ENCODE measurements at regions not wholly inside any gene's neighbourhood (a gene's known extent, or its start where the extent isn't known, plus 50 kb on each side); places are given as distances from the start of the nearest gene placed in this dataset.
"Not testable (repeated sequence)": the region's sequence is repeated elsewhere in the genome, so short reads cannot be mapped to it uniquely, and the experiment has no call there.

DNA sequence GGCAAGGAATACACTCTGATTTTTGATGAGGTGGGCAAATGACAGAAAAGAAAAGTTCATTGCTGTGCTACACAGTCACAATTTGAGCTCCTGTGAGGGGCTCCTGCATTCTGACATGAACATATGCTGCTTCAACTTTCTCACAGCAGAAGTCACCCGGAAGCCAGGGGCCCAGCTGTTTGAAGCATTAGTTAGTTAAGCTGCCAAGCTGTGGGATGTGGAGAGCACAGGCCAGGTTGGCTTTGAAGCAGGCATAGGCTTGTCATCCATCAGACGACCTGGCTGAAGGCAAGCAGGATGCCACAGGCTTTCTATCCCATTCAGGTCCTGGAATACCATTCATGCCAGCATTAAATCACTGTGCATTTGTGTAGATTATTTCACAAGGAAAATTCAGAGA is 63.1 kb downstream of the MTNR1B start:
- no peak for DNase-seq

DNA sequence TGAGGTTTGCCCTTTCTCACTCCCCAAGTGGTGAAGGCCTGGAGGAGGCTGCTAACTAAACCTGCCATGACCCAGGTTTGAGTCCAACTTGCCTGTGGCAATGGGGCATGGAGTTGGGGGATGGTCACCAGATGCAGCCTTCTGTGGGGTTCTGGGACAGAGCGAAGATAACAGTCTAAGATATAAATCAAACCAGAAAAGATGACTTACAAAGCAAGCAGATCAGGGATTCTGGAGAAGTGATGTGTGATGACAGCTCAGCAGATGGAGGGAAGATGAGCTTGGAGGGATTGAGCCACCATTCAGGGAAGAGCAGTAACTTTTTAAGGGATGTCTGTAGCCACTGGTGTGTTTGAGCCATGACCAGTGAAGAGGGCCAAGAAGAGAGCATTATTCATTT is 63.6 kb downstream of the MTNR1B start:
- no peak for DNase-seq

DNA sequence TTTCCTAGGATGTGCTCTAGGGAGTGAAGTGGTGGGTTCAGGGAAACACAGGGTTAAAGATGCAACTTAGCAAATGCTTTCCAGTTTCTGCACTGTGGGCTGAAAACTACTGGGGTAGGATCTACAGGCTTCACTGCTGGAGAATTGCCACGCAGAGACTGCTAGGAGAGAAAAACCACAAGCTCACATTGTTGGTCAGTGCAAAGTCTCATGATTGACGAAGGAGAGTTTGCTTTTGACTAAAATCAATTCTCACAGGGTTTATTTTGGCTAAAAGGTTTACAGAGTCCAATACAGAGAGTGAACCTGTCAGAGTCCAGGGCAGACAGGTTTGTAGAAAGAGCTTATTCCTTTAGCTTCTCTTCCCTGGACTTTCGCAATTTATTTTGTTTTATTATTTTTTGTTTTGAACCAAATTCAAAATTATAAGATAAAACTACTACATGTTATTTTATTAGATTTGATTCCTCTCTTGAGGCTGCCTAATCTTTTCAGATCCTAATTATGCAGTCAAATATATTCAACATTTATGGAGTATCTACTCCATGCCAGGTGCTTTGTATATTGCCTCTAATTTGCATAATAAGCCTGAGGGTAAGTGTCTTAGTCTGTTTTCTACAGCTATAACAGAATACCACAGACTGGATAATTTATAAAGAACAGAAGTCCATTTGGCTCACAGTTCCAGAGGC is 64.7 kb downstream of the MTNR1B start:
- DNase-seq, result no peak

DNA sequence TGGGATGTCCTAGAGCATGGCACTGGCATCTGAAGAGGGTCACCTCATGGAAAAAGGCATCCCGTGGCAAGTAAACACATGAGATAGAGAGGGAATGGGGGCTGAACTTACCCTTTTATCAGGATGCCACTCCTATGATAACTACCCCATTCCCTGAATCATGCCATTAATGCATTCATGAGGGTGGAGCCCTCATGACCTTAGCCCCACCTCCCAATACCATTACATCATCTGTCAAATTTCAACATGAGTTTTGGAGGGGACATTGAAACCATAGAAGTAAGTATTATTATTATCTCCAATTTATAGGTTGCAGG is 65.2 kb downstream of the MTNR1B start:
- no peak for DNase-seq

DNA sequence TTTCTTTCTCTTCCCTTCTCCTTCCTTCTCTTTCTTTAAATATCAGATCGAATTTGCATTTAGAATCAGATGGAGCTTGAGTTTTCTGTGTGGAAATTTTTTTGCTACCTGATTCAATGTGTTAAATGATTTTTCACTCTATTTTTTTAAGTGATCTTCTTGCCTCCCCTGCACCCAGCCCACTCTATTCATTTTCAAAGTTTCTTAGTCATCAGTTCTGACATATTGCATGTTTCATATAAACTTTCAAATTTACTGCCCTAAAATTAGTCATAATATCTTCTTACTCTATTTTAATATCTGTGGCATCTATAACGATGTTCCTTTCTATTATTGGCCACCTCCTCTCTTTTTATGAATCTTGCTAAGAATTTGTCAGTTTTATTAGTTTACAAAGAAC is 69.1 kb downstream of the MTNR1B start:
- no peak for DNase-seq

DNA sequence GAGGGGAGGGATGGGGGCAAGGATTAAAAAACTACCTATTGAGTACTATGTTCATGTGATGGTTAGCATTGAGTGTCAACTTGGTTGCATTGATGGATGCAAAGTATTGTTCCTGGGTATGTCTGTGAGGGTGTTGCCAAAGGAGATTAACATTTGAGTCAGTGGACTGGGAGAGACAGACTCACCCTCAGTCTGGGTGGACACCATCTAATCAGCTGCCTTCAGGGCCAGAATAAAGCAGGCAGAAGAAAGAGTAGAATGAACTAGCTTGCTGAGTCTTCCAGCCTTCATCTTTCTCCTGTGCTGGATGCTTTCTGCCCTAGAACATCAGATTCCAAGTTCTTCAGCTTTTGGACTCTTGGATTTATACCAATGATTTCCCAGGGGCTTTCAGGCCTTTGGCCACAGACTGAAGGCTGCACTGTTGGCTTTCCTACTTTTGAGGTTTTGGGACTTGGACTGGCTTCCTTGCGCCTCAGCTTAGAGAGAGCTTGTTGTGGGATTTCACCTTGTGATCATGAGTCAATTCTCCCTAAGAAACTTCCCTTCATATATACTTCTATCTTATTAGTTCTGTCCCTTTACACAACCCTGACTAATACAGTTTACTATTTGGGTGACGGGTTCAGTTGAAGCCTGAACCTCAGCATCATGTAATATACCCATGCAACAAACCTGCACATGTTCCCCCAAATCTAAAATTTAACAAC is 70.2 kb downstream of the MTNR1B start:
- DNase-seq, result no peak

DNA sequence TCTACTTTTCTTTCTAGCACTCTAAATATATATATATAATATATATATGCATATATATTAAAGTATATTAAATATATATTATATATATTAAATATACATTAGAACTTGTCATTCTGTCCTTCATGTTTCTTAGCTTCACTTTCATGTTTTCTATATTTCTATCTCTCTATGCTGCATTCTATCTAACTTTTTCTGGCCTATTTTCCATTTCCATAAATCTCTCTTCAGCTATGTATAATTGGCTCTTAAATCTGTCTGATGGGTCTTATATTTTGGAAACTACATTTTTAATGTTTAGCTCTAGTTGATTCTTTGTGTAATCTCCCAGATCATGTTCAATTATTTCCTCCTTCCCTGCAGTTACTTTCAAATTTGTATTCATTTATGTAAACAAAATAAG is 72.2 kb downstream of the MTNR1B start:
- DNase-seq, result no peak

DNA sequence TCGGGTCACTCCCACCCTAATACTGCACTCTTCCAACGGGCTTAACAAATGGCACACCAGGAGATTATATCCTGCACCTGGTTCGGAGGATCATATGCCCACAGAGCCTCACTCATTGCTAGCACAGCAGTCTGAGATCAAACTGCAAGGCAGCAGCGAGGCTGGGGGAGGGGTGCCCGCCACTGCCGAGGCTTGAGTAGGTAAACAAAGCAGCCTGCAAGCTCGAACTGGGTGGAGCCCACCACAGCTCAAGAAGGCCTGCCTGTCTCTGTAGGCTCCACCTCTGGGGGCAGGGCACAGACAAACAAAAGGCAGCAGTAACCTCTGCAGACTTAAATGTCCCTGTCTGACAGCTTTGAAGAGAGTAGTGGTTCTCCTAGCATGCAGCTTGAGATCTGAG is 73.7 kb downstream of the MTNR1B start:
- DNase-seq, result not testable (repeated sequence)

DNA sequence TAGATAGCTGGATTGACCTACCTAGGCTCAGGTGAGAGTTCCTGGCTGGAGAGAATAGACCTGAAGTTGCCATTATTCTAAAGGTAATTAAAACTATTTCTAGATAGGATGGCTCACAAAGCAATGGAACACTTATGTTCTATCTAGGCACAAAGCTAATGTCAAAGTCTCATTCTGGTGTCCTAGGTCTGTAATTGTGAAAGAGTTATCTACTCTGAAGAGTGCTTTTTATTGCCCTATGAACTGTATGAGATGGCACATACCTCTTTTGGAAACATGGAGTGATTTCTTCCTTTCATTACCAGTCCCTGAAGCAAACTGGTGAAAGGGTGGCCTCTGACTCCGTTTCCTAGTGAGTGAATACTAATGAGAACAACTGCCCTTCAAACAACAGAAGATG is 80.3 kb downstream of the MTNR1B start:
- DNase-seq, result no peak

DNA sequence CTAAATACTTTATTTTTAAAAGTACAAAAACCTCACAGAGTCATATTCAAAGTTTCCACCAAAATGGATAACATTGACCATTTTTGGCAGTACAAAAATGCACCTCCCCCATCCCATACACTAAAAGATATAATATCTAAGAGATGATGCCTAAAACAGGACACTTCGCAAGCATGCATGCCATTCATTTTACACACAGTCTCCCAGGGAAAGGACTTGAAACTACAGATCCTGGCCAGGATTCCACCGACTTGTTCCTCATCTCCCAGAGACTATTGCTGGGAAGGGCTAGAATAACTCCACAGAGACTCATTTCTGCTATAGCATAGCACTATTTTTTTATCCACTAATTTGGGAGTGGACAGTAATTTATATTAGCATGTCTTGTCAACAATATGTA is 81.7 kb downstream of the MTNR1B start:
- DNase-seq, result no peak

DNA sequence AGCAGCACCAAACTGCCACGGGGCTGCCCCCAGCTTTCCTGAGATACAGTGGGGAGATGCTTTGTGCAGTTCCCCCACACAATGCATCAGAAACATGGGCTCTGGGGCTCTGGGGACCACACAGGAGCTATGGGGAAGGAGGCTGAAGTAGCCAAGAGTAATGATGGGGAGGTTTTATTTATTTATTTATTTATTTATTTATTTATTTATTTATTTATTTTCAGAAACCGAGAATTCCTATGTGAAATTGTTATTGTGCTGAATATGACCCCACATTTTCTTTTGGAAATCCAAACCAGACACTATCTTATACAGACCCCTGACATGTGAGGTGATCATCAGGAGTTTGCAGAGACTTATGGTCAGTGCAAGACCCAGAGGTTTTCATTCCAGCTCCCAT is 84.4 kb downstream of the MTNR1B start:
- DNase-seq, result no peak

DNA sequence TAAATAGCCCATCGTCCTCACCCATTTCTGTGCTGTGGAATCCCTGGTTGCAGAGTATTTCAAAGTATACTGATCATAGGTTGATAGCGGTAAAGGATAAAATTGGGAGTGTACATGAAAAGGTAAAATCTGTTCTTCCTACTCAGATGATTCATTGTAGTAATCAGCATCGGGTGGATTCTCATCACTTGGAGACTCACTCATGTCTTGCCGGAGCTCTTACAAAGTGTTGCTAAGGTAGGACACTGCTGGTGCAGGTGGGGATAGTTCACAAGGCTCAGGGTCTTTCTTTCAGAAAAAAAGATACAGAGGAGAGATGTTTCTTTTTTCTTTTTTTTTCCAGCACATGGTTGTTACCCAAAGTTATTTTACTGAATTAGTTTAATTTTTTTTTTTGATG is 84.8 kb downstream of the MTNR1B start:
- DNase-seq, result no peak

DNA sequence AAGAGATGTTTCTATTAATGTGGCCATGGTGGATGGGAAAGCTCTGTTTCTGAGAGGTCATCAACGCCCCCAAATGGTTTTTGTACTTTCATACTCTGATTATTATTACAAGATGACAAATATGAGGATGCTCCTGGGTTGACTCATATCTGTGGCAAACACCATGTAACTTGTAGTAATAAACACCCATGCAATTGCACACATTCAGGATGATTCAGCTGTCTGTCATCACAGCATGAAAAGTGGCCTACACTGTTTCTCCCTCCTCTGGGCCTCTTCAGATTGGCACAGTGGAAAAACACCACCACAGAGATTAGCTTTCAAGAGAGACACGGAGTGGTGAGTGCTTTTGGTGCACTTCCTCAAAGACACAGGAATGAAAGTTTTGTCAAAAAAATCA is 85.4 kb downstream of the MTNR1B start:
- no peak for DNase-seq

DNA sequence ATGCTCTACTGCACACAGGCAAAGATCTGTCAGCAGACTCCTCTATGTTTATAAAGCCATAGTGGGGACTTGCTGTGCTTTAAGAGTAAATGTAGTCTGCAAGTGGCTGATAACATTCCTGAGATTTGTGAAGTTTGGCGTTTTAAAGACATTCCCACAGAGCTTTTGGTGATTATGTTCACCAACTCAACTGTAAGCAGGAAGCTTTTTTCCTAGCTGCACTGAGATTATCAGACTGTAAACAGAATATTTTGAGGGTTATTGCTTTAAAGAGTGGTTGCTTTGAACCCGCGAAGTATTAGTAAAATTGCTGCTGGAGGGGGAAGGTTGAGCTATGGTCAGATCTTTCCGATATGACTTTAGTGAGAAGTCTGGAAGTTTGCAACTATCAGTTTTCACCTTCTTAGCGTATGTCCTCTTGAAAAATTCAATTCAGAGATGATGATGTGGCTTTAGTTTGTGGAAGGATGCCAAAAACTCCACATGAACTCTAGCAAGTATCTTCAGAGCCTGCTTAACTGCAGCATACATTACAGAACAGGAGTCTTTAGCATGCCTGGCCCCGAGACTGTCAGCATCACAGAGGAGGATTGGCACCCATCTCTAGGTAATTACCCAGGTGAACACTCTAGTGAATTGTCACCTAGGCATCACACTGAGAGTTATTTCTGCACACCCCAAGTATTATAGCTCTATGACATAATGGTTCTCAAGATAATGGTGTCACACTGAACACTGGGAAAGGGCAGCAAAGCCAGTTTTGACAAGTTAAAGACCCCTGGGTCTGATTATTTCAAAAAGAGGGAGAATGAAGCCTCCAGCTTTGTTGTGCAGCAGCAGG is 89.9 kb downstream of the MTNR1B start:
- DNase-seq, result no peak

DNA sequence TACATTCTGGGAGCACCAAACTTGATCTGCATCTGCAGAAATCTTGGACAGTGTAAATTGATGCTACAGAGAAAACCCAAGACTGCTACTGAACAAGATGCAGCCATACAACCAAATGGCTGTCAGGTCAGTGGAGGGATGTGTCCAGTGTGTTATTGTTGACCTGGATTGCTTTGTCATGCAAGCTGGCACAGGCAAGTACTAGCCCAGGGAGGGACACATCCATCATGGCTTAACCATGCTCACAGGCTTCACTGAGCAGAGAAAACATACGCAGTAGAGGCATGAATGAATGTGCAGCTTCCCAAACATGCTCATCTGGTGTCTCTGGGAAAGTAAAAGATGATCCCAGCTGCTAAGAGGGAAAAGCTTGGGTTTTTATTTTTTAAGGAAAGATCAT is 93.6 kb downstream of the MTNR1B start:
- DNase-seq, result no peak

DNA sequence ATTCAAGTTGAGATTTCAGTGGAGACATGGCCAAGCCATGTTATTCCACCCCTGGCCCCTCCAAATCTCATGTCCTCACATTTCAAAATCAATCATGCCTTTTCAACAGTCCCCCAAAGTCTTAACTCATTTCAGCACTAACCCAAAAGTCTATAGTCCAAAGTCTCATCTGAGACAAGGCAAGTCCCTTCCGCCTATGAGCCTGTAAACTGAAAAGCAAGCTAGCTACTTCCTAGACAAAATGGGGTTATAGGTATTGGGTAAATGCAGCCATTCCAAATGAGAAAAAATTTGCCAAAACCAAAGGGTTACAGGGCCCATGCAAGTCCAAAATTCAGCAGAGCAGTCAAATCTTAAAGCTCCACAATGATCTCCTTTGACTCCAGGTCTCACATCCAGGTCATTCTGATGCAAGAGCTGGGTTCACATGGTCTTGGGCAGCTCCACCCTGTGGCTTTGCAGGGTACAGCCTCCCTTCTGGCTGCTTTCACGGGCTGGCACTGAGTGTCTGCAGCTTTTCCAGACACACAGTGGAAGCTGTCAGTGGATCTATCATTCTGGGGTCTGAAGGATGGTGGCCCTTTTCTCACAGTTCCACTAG is 95.7 kb downstream of the MTNR1B start:
- not testable (repeated sequence) for DNase-seq

DNA sequence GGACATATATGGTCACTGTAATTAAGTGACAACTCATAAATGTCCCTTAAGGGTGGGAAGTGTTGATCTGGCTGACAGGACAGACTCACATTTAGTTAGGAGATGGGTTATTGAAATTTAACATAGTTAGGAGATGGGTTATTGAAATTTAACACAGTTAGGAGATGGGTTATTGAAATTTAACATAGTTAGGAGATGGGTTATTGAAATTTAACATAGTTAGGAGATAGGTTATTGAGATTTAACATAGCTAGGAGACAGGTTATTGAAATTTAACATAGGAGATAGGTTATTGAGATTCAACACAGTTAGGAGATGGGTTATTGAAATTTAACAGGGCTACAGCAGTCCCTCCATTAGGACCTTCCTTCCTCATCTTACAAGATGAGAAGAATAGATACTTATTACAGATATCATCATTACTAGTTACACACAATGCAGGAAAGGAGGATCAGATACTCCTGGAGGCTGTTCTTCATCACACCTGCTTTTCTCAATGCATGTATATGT is 98.5 kb downstream of the MTNR1B start:
- DNase-seq, result no peak

DNA sequence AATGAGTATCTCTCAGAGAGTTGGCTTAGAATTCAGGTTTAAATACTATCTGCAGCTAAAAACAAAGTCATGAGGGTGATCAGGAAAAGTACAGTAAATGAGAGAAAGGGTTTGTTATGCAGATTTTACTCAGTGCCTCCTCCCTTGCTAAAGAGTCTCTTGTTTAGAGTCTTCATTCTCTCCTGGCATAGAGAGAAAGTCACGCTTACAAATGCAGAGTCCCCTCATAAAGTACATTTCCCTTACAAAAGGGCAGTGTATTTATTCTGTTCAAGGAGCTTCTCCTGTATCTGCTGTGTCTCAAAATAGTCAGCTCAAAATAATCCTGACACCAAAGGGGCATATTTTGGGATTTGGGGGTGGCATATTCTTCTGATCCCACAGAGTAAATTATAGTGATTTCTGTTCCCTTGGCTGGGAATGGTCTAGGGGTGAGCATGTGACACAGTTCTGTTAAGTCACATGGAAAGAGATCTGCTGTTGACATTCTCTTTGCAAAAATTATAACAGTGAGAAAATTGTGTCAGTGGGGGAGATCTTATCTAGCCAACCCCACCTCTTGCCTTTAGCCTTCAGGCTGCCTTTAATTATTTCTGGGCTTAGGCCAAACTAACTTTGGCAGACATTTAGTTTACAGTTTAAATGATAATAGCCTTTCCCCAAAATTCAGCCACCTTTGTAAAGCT is 102.9 kb downstream of the MTNR1B start:
- DNase-seq, result no peak

DNA sequence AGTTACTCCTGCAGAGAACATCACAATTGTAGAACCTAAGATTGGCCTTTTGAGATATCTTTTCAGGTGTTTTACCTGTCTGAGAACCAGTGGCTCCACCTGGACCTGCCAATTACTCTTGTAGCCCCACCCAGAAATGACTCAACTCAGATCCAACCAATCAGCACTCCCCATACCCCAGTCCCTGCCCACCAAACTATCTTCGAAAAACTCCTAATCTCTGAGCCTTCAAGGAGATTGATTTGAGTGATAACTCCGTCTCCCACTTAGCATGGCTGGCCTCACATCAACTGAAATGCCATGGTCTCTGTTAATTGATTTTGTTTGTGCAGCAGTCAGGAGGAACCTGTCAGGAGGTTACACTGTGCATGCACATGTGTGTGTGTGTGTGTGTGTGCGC is 103.6 kb downstream of the MTNR1B start:
- no peak for DNase-seq

DNA sequence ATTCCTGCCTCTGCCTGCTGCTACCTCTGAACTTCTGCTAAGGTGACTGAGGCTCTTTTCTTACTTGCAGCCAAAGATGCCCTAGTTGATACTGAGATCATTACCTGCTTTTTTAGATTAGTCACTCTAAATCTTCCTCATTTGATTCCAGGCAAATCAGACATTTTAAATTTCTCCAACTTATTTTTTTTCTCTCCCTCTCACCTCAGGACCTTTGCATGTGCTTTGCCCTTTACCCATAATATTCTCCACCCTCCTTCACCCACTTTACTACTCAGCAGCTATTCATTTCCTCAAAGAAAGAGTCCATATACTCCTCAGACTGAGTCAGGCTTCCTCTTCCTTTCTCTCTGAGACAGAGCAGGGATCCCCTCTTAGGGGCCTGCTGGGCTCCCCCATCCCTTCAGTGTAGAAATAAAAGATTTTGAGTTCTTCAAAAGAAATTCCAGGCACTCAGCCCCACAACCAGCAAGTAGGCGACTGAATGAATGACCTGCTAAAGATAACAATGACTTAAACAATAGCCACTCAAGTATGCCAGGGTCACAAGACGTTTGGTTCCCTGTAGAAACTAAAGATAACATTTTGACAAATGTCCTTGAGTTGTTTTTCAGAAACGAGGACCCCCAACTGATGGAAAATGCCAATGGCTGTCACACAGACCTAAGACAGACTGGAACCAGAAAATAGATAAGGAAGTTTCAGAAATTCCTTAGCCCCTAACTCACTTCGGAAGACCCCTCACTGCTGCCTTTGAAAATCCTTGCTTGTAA is 104.2 kb downstream of the MTNR1B start:
- no peak for DNase-seq

DNA sequence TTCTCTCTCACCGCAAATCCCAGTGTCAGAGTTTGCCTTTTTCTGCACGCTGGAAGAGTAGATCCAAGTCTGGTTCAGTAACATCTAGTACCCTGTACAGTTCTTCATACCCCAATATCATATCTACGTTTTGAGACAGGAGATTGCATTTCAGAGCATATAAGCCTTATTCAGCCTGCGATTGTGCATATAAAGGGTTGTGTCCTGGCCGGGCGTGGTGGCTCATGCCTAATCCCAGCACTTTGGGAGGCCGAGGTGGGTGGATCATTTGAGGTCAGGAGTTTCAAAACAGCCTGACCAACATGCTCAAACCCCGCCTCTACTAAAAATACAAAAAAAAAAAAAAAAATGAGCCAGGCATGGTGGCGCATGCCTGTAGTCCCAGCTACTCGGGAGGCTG is 104.9 kb downstream of the MTNR1B start:
- no peak for DNase-seq

DNA sequence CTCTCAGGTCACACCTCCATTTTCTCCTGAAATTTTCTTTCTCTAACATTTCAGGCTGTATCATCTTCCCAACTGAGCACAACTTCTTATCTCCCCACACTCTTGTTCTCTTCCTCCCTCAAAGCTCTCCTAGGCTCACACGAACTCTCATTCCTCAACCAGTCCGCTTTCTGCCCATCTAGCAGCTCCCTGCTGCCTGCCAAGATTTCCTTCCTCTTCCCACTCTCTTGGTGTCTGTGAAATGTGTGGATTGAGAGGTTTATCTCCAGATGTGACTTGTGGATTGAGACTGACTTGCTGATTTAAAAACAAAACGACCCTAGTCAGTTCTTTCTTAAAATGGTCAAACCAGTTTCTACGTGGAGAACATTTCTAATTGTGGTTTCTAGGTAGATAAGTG is 106.3 kb downstream of the MTNR1B start:
- DNase-seq, result no peak
